Keratinocyte (primary cell): ENCODE measurements at regions not wholly inside any gene's neighbourhood (a gene's known extent, or its start where the extent isn't known, plus 50 kb on each side); places are given as distances from the start of the nearest gene placed in this dataset.
A peak's percentile ranks its signal among the peaks of the same experiment; 100 is the strongest.

ENCODE experiments used
- DNase-seq: peaks from one replicate; pipeline ENCODE4 v3.0.0-alpha.2; 2011; ENCODE audit warnings: low read depth, missing footprints, low spot score
- FAIRE-seq: peaks from 2 replicates; lab custom pipeline; 2011; peaks lifted over from hg19 to GRCh38; lab: Jason Lieb, UNC
- H2AFZ ChIP-seq: 2 replicates; pipeline ENCODE4 v1.6.0; 2012; ENCODE audit warnings: low read length, control low read depth, inconsistent platforms; ENCODE audit not compliant: control insufficient read depth
- H3K27ac ChIP-seq: 2 replicates; pipeline ENCODE4 v1.5.1; 2011; ENCODE audit warnings: low read length; ENCODE audit not compliant: control insufficient read depth, insufficient read depth
- H3K27me3 ChIP-seq: 3 replicates; pipeline ENCODE4 v1.6.0; 2011; ENCODE audit warnings: low read length; ENCODE audit not compliant: control insufficient read depth, insufficient read depth; ENCODE audit errors: extremely low read depth
- H3K36me3 ChIP-seq, 2 experiments: 2 replicates in 1 of 2; 3 replicates in 1 of 2; pipeline ENCODE4 v1.5.1; 2011; ENCODE audit warnings: low read length in 2 of 2, mild to moderate bottlenecking in 1 of 2; ENCODE audit not compliant: control insufficient read depth in 2 of 2, insufficient read depth in 2 of 2; ENCODE audit errors: extremely low read depth in 1 of 2
- H3K4me1 ChIP-seq: 3 replicates; pipeline ENCODE4 v1.5.1; 2011; ENCODE audit warnings: low read length; ENCODE audit not compliant: control insufficient read depth, insufficient read depth; ENCODE audit errors: extremely low read depth
- H3K4me2 ChIP-seq: 3 replicates; pipeline ENCODE4 v1.6.0; 2011; ENCODE audit warnings: low read depth, low read length; ENCODE audit not compliant: control insufficient read depth, insufficient read depth; ENCODE audit errors: extremely low read depth
- H3K4me3 ChIP-seq, 3 experiments: fragments of 200-600 bp in 1 of 3; sonication (generic) in 1 of 3; 2 replicates in 2 of 3; 3 replicates in 1 of 3; pipeline ENCODE4 v1.5.1; 2011 to 2016; ENCODE audit warnings: low read length in 3 of 3, mild to moderate bottlenecking in 3 of 3, control low read depth in 2 of 3, inconsistent platforms in 1 of 3, low read depth in 1 of 3, mixed read lengths in 1 of 3, mixed run types in 1 of 3, moderate library complexity in 1 of 3; ENCODE audit not compliant: control insufficient read depth in 2 of 3, insufficient read depth in 2 of 3; ENCODE audit errors: extremely low read depth in 1 of 3
- H3K79me2 ChIP-seq: 2 replicates; pipeline ENCODE4 v1.6.0; 2012; ENCODE audit warnings: low read length; ENCODE audit not compliant: control insufficient read depth, insufficient read depth
- H3K9ac ChIP-seq: 3 replicates; pipeline ENCODE4 v1.6.0; 2011; ENCODE audit warnings: low read length; ENCODE audit not compliant: control insufficient read depth, insufficient read depth; ENCODE audit errors: extremely low read depth
- H3K9me1 ChIP-seq: 3 replicates; pipeline ENCODE4 v1.6.0; 2011; ENCODE audit warnings: low read length; ENCODE audit not compliant: control insufficient read depth, insufficient read depth; ENCODE audit errors: extremely low read depth
- H3K9me3 ChIP-seq: 2 replicates; pipeline ENCODE4 v1.5.1; 2012; ENCODE audit warnings: low read depth, low read length; ENCODE audit not compliant: control insufficient read depth
- H4K20me1 ChIP-seq: 3 replicates; pipeline ENCODE4 v1.6.0; 2011; ENCODE audit warnings: low read length; ENCODE audit not compliant: control insufficient read depth, insufficient read depth; ENCODE audit errors: extremely low read depth
- EZH2 ChIP-seq: IDR thresholded peaks from one replicate; pipeline ENCODE4 v1.6.1; 2012; ENCODE audit warnings: inconsistent platforms, mild to moderate bottlenecking, low read length, moderate library complexity
- dilution Hi-C: fragments of 300-500 bp; cut with MboI; formaldehyde crosslinking; loops from one replicate; pipeline ENCODE4 v1.7.0; 2020; ENCODE audit warnings: low sequenced_read_pairs; ENCODE audit not compliant: extremely low pct_ligation_motif_present
- TF ChIP-seq, protein P1 (sequence below), 3 experiments: IDR thresholded peaks in 1 of 3; conservative IDR thresholded peaks in 1 of 3; optimal IDR thresholded peaks in 1 of 3; 2 replicates in 2 of 3; 3 replicates in 1 of 3; pipeline versions ENCODE3 to v1.5.1; 2011; ENCODE audit warnings: low read length in 3 of 3, mild to moderate bottlenecking in 3 of 3, moderate library complexity in 2 of 3, control low read depth in 1 of 3, inconsistent platforms in 1 of 3; ENCODE audit not compliant: insufficient read depth in 2 of 3; ENCODE audit errors: extremely low read depth in 1 of 3

DNA sequence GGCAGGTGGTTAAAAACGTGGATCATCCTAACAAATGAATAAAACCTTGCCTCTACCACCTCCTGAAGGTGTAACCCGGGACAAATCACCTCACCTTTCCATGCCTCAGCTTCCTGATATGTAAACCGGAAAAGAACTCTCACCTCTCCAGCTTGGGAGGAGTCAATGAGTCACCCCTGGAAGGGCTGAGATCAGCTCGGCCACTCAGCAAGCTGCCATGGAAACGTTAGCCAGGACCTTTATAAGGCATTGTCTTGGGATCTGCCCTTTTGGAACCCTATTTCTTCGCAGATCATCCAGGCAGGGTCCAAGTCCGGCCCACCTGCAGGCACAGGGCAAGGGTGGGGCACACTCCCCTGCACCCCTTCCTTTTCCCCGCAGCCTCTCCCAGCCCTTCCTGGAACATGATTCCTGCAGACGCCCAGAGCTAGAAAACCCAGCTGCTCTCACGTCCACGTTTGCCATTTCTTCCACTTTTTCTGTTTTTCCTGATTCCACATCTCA lies 81.6 kb upstream of the PFKP start:
- Histone ChIP-seq H2AFZ (peak overlapping the region; percentile 86), H3K9me3 (no peaks in the 10 kb centered on the region), H3K27ac (peak overlapping the region; percentile 70), H3K9me1 (no peaks in the 10 kb centered on the region), H3K4me3 (peak overlapping the region in 2 of 3 experiments; percentile 43 to 63), H3K36me3 (no peaks in the 10 kb centered on the region), H3K9ac (peak overlapping the region; percentile 43), H4K20me1 (no peaks in the 10 kb centered on the region), H3K27me3 (peaks cover 3% of the 10 kb centered on the region), H3K4me2 (peak overlapping the region; percentile 90), H3K79me2 (no peaks in the 10 kb centered on the region), H3K4me1 (peaks cover 26% of the 10 kb centered on the region)
- dilution Hi-C loops, result no loop called here
- peak; percentile 96 for FAIRE-seq
- TF ChIP-seq, protein P1, sequence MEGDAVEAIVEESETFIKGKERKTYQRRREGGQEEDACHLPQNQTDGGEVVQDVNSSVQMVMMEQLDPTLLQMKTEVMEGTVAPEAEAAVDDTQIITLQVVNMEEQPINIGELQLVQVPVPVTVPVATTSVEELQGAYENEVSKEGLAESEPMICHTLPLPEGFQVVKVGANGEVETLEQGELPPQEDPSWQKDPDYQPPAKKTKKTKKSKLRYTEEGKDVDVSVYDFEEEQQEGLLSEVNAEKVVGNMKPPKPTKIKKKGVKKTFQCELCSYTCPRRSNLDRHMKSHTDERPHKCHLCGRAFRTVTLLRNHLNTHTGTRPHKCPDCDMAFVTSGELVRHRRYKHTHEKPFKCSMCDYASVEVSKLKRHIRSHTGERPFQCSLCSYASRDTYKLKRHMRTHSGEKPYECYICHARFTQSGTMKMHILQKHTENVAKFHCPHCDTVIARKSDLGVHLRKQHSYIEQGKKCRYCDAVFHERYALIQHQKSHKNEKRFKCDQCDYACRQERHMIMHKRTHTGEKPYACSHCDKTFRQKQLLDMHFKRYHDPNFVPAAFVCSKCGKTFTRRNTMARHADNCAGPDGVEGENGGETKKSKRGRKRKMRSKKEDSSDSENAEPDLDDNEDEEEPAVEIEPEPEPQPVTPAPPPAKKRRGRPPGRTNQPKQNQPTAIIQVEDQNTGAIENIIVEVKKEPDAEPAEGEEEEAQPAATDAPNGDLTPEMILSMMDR (optimal IDR thresholded peaks at IDR 0.05 in 1 of 3, IDR thresholded peaks at IDR 0.05 in 1 of 3, conservative IDR thresholded peaks at IDR 0.05 in 1 of 3; ENCODE audit: extremely low read depth in 1 of 3, insufficient read depth in 2 of 3, low read length in 3 of 3), result peak in 2 of 3 experiments; percentile 30 to 35
- no peak for TF ChIP-seq EZH2
- peak; percentile 53 for DNase-seq

DNA sequence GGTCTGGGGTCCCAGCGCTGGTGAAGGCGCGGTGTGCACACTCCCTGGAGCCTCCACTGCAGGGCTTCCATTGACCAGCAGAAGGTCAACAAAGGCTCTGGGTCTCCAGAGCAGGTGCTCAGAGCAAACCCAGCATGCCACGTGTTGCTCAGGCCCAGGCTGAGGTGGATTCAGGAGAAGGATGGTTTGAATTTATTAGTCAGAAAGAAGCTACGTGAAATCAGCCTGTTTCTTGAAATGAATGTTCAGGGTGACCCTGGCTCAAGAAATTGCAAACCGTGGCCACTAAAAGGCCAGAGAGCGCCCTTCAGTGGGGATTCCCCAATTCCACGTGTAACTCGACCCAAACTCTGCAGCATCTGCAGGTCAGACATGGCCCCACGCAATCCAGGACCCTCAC lies 82.7 kb upstream of the PFKP start:
- dilution Hi-C loops, result no loop called here
- H3K4me1 ChIP-seq, result peaks cover 26% of the 10 kb centered on the region
- no peaks in the 10 kb centered on the region for H3K9me1 ChIP-seq
- H3K79me2 ChIP-seq, result no peaks in the 10 kb centered on the region
- no peak overlapping the region for H3K27ac ChIP-seq
- no peaks in the 10 kb centered on the region for H3K9me3 ChIP-seq
- H3K27me3 ChIP-seq, result peaks cover 3% of the 10 kb centered on the region
- H3K4me2 ChIP-seq, result no peak overlapping the region
- FAIRE-seq (no peak), DNase-seq (no peak)
- no peak overlapping the region for H2AFZ ChIP-seq
- H3K36me3 ChIP-seq, result no peaks in the 10 kb centered on the region
- no peaks in the 10 kb centered on the region for H4K20me1 ChIP-seq
- no peak overlapping the region for H3K9ac ChIP-seq
- no peak overlapping the region for H3K4me3 ChIP-seq
- TF ChIP-seq EZH2, result no peak
- TF ChIP-seq, protein P1 (optimal IDR thresholded peaks at IDR 0.05 in 1 of 3, IDR thresholded peaks at IDR 0.05 in 1 of 3, conservative IDR thresholded peaks at IDR 0.05 in 1 of 3; ENCODE audit: extremely low read depth in 1 of 3, insufficient read depth in 2 of 3, low read length in 3 of 3), result no peak
